ENCODE measurements at regions not wholly inside any gene's neighbourhood (a gene's known extent, or its start where the extent isn't known, plus 50 kb on each side); places are given as distances from the start of the nearest gene placed in this dataset.

DNA sequence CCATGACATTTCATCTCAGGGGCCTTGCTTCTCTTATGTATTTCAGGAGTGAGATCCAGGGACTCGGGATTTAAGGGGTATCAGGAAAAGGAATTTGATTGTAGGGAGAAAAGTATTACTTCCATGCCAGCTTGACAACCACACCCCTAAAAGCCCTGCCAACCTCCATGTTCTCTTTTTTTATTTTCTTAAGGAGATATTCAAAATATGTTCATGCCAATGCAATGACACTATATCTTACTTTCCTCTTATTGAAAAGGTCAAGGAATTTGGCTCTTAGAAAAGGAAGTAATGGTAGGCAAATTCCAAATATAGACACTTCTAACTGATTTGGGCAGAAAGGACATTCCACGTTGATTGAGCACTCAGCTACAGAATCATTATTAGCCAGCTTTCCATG is 407.5 kb upstream of the NECTIN3 start:
- no peak overlapping the region for H3K27ac ChIP-seq
- no peaks in the 10 kb centered on the region for H3K9me3 ChIP-seq
- ATAC-seq (no peak), DNase-seq (no peak)
- no peaks in the 10 kb centered on the region for H3K4me1 ChIP-seq
- no peaks in the 10 kb centered on the region for H3K27me3 ChIP-seq
- TF ChIP-seq, protein P1, sequence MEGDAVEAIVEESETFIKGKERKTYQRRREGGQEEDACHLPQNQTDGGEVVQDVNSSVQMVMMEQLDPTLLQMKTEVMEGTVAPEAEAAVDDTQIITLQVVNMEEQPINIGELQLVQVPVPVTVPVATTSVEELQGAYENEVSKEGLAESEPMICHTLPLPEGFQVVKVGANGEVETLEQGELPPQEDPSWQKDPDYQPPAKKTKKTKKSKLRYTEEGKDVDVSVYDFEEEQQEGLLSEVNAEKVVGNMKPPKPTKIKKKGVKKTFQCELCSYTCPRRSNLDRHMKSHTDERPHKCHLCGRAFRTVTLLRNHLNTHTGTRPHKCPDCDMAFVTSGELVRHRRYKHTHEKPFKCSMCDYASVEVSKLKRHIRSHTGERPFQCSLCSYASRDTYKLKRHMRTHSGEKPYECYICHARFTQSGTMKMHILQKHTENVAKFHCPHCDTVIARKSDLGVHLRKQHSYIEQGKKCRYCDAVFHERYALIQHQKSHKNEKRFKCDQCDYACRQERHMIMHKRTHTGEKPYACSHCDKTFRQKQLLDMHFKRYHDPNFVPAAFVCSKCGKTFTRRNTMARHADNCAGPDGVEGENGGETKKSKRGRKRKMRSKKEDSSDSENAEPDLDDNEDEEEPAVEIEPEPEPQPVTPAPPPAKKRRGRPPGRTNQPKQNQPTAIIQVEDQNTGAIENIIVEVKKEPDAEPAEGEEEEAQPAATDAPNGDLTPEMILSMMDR (IDR thresholded peaks at IDR 0.05), result no peak
- no peak overlapping the region for H3K4me3 ChIP-seq
- intact Hi-C loops (cut with DNase I), result no loop called here
- H3K36me3 ChIP-seq, result no peaks in the 10 kb centered on the region

DNA sequence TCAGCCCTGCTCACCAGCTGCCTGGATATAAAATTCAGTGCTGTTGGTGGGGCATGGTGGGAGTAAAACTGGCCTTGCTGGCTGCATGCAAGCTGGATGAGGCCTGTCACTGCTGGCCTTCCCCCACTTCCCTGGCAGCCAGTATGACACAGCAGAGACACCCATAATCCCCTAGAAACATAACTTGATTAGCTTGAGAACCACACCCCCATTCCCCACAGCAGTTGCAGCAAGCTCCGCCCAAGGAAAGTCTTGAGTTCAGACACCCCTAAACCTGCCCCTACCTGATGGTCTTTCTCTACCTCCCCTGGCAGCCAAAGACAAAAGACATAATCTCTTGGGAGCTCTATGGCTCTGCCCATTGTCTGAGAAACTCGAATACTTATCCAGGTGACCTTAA is 405.1 kb upstream of the NECTIN3 start:
- TF ChIP-seq, protein P1 (IDR thresholded peaks at IDR 0.05), result no peak
- Histone ChIP-seq H3K36me3 (no peaks in the 10 kb centered on the region), H3K27me3 (no peaks in the 10 kb centered on the region), H3K27ac (no peak overlapping the region), H3K4me3 (no peak overlapping the region), H3K9me3 (no peaks in the 10 kb centered on the region), H3K4me1 (no peaks in the 10 kb centered on the region)
- intact Hi-C loops (cut with DNase I), result no loop called here
- DNase-seq (no peak), ATAC-seq (no peak)

DNA sequence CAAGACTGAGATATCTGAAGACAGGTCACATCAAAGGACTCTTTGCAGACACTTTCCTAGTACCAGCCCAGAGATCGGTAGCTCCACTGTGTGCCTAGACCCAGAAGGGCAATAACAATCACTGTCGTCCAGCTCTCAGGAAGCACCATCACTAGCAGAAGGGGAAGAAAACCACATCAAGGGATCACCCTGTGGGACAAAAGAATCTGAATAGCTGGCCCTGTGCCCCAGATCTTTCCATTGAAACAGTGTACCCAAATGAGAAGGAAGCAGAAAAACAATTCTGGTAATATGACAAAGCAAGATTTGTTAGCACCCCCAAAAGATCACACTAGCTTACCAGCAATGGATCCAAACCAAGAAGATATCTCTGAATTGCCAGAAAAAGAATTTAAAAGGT is 404.4 kb upstream of the NECTIN3 start:
- TF ChIP-seq, protein P1 (IDR thresholded peaks at IDR 0.05), result no peak
- Histone ChIP-seq H3K27me3 (no peaks in the 10 kb centered on the region), H3K4me3 (no peak overlapping the region), H3K9me3 (no peaks in the 10 kb centered on the region), H3K36me3 (no peaks in the 10 kb centered on the region), H3K27ac (no peak overlapping the region), H3K4me1 (no peaks in the 10 kb centered on the region)
- no peak for DNase-seq
- no peak for ATAC-seq
- intact Hi-C loops (cut with DNase I), result no loop called here

DNA sequence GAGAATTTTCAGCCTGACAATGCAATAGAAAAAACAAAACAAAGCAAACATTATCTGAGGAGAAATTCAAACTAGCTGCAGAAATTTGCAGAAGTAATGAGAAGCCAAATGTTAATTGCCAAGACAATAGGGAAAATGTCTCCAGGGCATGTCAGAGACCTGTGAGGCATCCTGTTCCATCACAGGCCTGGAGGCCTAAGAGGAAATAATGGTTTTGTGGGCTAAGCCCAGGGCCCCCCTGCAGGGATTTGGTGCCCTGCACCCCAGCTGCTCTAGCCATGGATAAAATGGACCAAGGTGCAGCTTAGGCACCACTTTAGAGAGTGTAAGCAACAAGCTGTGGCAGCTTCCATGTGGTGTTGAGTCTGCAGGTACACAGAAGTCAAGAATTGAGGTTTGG is 401.2 kb upstream of the NECTIN3 start:
- intact Hi-C loops (cut with DNase I), result no loop called here
- no peak for DNase-seq
- no peaks in the 10 kb centered on the region for H3K4me1 ChIP-seq
- no peak overlapping the region for H3K4me3 ChIP-seq
- TF ChIP-seq, protein P1 (IDR thresholded peaks at IDR 0.05), result no peak
- H3K36me3 ChIP-seq, result no peaks in the 10 kb centered on the region
- H3K27ac ChIP-seq, result no peak overlapping the region
- H3K9me3 ChIP-seq, result no peaks in the 10 kb centered on the region
- ATAC-seq, result no peak
- H3K27me3 ChIP-seq, result no peaks in the 10 kb centered on the region

DNA sequence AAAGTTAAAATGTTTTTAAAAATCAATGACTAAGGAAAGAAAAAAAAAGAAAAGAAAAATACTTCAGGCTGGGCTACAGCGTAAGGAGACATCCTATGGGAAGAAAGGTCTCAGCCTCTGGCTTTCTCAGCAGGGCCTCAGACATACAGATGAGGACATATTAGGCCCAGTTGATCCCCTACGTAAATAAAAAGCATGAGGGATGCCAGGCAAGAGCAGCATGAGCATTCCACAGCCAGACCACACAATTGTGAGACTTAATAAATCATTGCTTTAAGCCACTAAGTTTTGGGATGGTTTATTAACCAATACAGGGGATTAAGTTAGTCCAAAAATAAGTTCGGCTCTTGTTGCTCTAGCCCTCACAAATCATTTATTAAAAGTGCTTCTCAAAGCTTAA is 394.1 kb upstream of the NECTIN3 start:
- Histone ChIP-seq H3K36me3 (no peaks in the 10 kb centered on the region), H3K27ac (no peak overlapping the region), H3K4me3 (no peak overlapping the region), H3K9me3 (no peaks in the 10 kb centered on the region), H3K27me3 (no peaks in the 10 kb centered on the region), H3K4me1 (no peaks in the 10 kb centered on the region)
- intact Hi-C loops (cut with DNase I), result no loop called here
- TF ChIP-seq, protein P1 (IDR thresholded peaks at IDR 0.05), result no peak
- DNase-seq (no peak), ATAC-seq (no peak)

DNA sequence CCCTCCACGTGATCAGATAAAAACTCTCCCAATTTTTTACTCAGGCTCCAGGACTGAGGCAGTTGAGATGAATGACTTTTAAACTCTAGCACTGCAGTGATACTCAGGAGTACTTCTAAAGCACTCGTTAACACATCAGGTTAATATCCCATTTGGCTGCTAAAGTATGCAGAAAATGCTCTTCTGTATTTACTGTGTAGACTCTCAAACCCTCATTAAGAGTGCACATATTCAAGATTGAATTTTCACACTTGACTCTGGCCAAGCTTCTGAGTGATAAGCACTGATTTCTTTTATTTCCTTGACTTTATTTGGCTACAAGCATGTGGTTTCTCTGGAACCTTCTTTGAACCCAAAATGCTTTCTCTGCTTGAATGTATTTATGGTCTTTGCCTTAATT is 392.3 kb upstream of the NECTIN3 start:
- Histone ChIP-seq H3K27me3 (no peaks in the 10 kb centered on the region), H3K4me3 (no peak overlapping the region), H3K27ac (no peak overlapping the region), H3K9me3 (no peaks in the 10 kb centered on the region), H3K36me3 (no peaks in the 10 kb centered on the region), H3K4me1 (no peaks in the 10 kb centered on the region)
- ATAC-seq (peak; percentile 91), DNase-seq (no peak)
- intact Hi-C loops (cut with DNase I), result no loop called here
- TF ChIP-seq, protein P1 (IDR thresholded peaks at IDR 0.05), result no peak

Data from upper lobe of right lung (tissue), 1 donor.